ENCODE measurements at regions not wholly inside any gene's neighbourhood (a gene's known extent, or its start where the extent isn't known, plus 50 kb on each side); places are given as distances from the start of the nearest gene placed in this dataset.

GRCh38 chr2:53247956-53248735, 519.5 kb upstream of the CHAC2 start:
- TF ChIP-seq ZNF639 (tag by site-specific recombination; IDR thresholded peaks at IDR 0.05), result no peak
- TF ChIP-seq ZNF843 (tag by site-specific recombination; IDR thresholded peaks at IDR 0.05), result no peak
- no peak for TF ChIP-seq ZNF146 (tag by site-specific recombination; IDR thresholded peaks at IDR 0.05)
- no peak for TF ChIP-seq ZFP3 (tag by site-specific recombination; IDR thresholded peaks at IDR 0.05; ENCODE audit: low read depth)
- TF ChIP-seq ZNF544 (tag by site-specific recombination; IDR thresholded peaks at IDR 0.05), result no peak
- TF ChIP-seq ZNF184 (tag by site-specific recombination; IDR thresholded peaks at IDR 0.05), result no peak
- TF ChIP-seq SETDB1 (IDR thresholded peaks at IDR 0.05; ENCODE audit: insufficient read length, low read length), result no peak
- TF ChIP-seq CTCF (tag by site-specific recombination; IDR thresholded peaks at IDR 0.05), result no peak
- TF ChIP-seq ZNF792 (tag by site-specific recombination; IDR thresholded peaks at IDR 0.05), result no peak
